Activated B cell treated with CpG ODN at 0.5 μM for 24 hours (primary cell): ENCODE measurements at regions not wholly inside any gene's neighbourhood (a gene's known extent, or its start where the extent isn't known, plus 50 kb on each side); places are given as distances from the start of the nearest gene placed in this dataset.

ENCODE experiments used
- ATAC-seq: fragments of 200-7000 bp; cut with Tn5 transposase; one replicate; pipeline ENCODE4 v1.10.0; 2021; ENCODE audit warnings: low read depth, mild to moderate bottlenecking, moderate library complexity
- CTCF ChIA-PET: fragments of 350-600 bp; sonication (Branson Sonifier 250); formaldehyde crosslinking; loops from one replicate; lab custom pipeline; 2021; ENCODE audit warnings: antibody characterized with exemption; lab: Charles Lee
- POLR2A ChIA-PET: fragments of 350-600 bp; sonication (Branson Sonifier 250); formaldehyde crosslinking; loops from one replicate; lab custom pipeline; 2021; ENCODE audit warnings: antibody characterized with exemption; lab: Charles Lee
- DNase-seq: peaks from one replicate; pipeline ENCODE4 v3.0.0; 2022
- H3K27ac Mint-ChIP-seq: one replicate; pipeline ENCODE4 v1.8.0; 2020; ENCODE audit warnings: mixed read lengths
- H3K27me3 Mint-ChIP-seq: one replicate; pipeline ENCODE4 v1.8.0; 2021; ENCODE audit warnings: mixed read lengths
- H3K36me3 Mint-ChIP-seq: one replicate; pipeline ENCODE4 v1.8.0; 2021; ENCODE audit warnings: low read depth, mixed read lengths
- H3K4me1 Mint-ChIP-seq: one replicate; pipeline ENCODE4 v1.8.0; 2021; ENCODE audit warnings: mixed read lengths
- H3K4me3 Mint-ChIP-seq: one replicate; pipeline ENCODE4 v1.8.0; 2020; ENCODE audit warnings: mild to moderate bottlenecking, mixed read lengths
- H3K9me3 Mint-ChIP-seq: one replicate; pipeline ENCODE4 v1.8.0; 2020; ENCODE audit warnings: mixed read lengths
- intact Hi-C: fragments of 100-400 bp; cut with micrococcal nuclease; formaldehyde crosslinking; loops from one replicate; pipeline ENCODE4 v1.15.1; 2024
- TF ChIP-seq, protein P1 (sequence below): fragments of 200-600 bp; IDR thresholded peaks from one replicate; pipeline ENCODE4 v1.8.0; 2022; ENCODE audit warnings: antibody characterized with exemption, mild to moderate bottlenecking

- Mint-ChIP-seq H3K27ac (no peak overlapping the region), H3K4me1 (no peaks in the 10 kb centered on the region), H3K27me3 (peaks cover 6% of the 10 kb centered on the region), H3K9me3 (no peaks in the 10 kb centered on the region), H3K4me3 (no peak overlapping the region), H3K36me3 (no peaks in the 10 kb centered on the region)
- CTCF ChIA-PET: no interaction called here
- intact Hi-C loops: no loop called here
- TF ChIP-seq, protein P1, sequence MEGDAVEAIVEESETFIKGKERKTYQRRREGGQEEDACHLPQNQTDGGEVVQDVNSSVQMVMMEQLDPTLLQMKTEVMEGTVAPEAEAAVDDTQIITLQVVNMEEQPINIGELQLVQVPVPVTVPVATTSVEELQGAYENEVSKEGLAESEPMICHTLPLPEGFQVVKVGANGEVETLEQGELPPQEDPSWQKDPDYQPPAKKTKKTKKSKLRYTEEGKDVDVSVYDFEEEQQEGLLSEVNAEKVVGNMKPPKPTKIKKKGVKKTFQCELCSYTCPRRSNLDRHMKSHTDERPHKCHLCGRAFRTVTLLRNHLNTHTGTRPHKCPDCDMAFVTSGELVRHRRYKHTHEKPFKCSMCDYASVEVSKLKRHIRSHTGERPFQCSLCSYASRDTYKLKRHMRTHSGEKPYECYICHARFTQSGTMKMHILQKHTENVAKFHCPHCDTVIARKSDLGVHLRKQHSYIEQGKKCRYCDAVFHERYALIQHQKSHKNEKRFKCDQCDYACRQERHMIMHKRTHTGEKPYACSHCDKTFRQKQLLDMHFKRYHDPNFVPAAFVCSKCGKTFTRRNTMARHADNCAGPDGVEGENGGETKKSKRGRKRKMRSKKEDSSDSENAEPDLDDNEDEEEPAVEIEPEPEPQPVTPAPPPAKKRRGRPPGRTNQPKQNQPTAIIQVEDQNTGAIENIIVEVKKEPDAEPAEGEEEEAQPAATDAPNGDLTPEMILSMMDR: no peak
- ATAC-seq (no peak), DNase-seq (no peak)
- POLR2A ChIA-PET: no interaction called here
Observed at GRCh38 chr2:103293067-103293741, 531.4 kb downstream of the TMEM182 start.

DNA sequence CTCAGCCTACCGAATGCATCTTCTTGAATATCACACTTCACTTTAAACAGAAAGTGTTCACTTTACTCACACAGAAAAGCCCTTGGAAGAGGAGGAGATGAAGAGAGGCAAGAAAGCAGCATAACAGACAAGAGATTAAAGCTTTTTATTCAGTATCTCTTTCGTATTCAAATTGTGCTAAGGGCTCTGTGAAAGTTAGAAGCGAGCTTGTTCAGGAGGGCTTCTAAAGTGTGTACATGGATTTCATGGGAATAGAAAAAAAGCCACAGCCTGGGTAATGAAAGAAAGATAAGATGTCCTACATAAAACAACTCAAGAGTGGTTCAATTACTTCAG lies 531.9 kb downstream of the TMEM182 start:
- TF ChIP-seq, protein P1: no peak
- Mint-ChIP-seq H3K36me3 (no peaks in the 10 kb centered on the region), H3K4me3 (no peak overlapping the region), H3K27me3 (peaks cover 6% of the 10 kb centered on the region), H3K27ac (no peak overlapping the region), H3K4me1 (no peaks in the 10 kb centered on the region), H3K9me3 (no peaks in the 10 kb centered on the region)
- ATAC-seq: no peak
- ChIA-PET CTCF (no interaction called here), POLR2A (no interaction called here)
- intact Hi-C loops: no loop called here
- no peak for DNase-seq

DNA sequence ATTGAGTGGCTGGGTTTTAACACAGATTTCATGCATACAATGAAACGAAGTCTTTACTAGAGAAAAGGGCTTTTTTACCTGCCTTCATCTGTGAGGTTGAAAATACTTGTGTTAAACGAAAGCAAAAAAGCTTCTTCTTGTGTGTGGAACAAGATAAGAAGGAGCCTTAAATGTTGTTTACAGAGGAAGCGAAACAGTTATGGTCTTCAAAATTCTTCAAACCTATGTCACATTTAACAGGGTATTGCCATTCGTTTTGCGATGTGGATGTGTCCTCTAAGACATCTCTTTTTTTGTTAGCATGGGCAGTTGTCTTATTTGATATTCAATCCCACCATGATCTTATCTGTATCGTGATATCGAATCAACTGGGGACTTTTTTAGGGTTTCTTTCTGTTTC lies 532.6 kb downstream of the TMEM182 start:
- Mint-ChIP-seq H3K27ac (no peak overlapping the region), H3K9me3 (no peaks in the 10 kb centered on the region), H3K36me3 (no peaks in the 10 kb centered on the region), H3K27me3 (peaks cover 6% of the 10 kb centered on the region), H3K4me1 (no peaks in the 10 kb centered on the region), H3K4me3 (no peak overlapping the region)
- intact Hi-C loops: no loop called here
- CTCF ChIA-PET: no interaction called here
- ATAC-seq (no peak), DNase-seq (no peak)
- POLR2A ChIA-PET: no interaction called here
- TF ChIP-seq, protein P1: no peak

DNA sequence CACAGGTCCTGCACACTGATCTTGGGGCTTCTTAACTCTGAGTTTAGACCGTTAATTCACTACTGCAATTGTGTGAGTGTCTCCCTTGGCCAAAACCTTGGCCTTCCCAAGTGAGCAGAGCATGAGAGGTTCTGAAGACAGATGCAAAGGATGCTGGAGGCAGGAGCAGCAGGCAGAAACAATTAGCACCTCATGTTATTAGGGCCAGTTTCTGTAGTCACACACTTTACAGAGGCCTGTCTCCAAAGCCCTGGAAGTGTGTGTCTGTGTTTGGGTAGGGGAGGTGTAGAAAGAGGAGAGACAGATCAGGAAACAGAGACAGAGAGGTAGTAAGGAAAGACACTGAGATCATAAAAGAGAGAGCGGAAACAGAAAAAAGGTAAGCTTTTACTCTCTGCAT lies 533.8 kb downstream of the TMEM182 start:
- H3K27ac Mint-ChIP-seq: no peak overlapping the region
- peaks cover 3% of the 10 kb centered on the region for H3K9me3 Mint-ChIP-seq
- POLR2A ChIA-PET: no interaction called here
- H3K4me1 Mint-ChIP-seq: no peaks in the 10 kb centered on the region
- TF ChIP-seq, protein P1: no peak
- CTCF ChIA-PET: no interaction called here
- no peaks in the 10 kb centered on the region for H3K36me3 Mint-ChIP-seq
- no peak for ATAC-seq
- peaks cover 6% of the 10 kb centered on the region for H3K27me3 Mint-ChIP-seq
- intact Hi-C loops: no loop called here
- DNase-seq: no peak
- H3K4me3 Mint-ChIP-seq: no peak overlapping the region

- no peaks in the 10 kb centered on the region for H3K4me1 Mint-ChIP-seq
- TF ChIP-seq, protein P1: no peak
- POLR2A ChIA-PET: no interaction called here
- H3K27me3 Mint-ChIP-seq: no peaks in the 10 kb centered on the region
- no peaks in the 10 kb centered on the region for H3K9me3 Mint-ChIP-seq
- intact Hi-C loops: no loop called here
- ATAC-seq: no peak
- H3K36me3 Mint-ChIP-seq: no peaks in the 10 kb centered on the region
- no peak overlapping the region for H3K27ac Mint-ChIP-seq
- CTCF ChIA-PET: no interaction called here
- DNase-seq: no peak
- no peak overlapping the region for H3K4me3 Mint-ChIP-seq
Observed at GRCh38 chr2:103324671-103325070, 562.8 kb downstream of the TMEM182 start.
